DMS53 treated with DMSO at 0.1 percent for 48 hours (cell line): ENCODE measurements at regions not wholly inside any gene's neighbourhood (a gene's known extent, or its start where the extent isn't known, plus 50 kb on each side); places are given as distances from the start of the nearest gene placed in this dataset.

ENCODE experiments used
- DNase-seq: peaks from one replicate; lab custom pipeline; 2025; ENCODE audit not compliant: unreplicated experiment; lab: John Stamatoyannopoulos, UW

DNA sequence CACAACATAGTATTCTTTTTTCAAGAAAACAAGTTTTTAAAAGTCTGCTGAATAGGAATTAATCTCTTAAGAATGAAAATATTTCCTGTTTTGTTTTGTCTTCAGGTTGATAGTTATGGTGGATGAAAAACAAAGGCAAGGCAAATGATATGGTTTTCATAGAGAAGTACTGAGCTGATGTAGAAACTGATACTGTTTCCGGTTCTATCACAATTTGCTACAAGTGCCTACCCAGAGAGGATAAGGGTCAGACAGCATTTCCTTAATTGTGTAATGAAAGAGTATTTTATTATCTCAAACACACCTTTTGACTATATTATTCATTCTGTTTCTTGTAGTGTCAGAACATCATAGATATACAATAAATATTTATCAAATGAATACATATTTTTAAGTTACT, 836.3 kb downstream of the SQOR start:
- no peak for DNase-seq

DNA sequence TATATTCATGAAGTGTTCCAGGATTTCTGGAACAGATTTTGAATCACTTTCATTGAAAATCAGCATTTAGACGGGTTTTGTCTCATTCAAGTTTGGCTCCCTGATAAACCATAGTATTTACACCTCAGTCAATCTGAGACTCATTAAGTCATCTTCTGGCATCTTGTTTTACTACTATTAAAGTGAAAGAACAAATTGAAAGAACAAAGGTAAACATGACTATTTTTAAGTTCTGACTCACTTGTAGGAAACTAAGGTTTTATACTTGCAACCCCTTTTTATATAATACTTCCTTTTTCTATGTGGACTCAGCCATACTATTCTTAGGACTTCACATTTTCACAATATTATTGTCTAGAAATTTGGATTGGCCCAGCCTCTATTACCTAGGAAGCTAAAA, 854.4 kb downstream of the SQOR start:
- DNase-seq = no peak

DNA sequence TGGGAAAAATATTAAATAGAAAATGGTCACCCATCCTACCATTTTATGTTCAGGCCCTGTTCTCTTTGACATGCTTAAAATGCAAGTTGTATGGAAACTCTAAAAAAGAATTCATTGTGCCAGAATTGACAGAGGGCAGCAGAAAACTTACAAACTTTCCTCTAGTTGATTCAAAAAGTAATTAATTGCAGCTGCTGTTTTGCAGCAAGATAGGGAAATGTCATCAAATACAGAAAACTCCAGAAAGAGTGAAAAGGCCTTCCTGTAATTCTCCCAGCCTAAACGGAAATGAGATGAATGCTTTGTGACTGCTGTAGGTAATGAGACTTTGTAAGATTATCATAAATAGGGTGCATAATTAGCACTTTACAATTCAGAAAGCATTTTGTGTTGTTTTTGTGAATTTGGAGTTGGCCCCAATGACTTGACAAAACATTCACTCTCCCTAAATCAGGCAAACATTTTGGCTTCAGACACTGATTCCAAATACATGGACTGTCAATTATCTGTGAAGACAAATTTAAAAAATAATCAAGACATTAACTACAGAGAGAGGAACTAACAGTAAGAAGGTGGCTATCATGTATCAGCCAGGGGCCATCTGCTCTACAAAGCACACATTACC, 861.8 kb downstream of the SQOR start:
- DNase-seq = no peak

DNA sequence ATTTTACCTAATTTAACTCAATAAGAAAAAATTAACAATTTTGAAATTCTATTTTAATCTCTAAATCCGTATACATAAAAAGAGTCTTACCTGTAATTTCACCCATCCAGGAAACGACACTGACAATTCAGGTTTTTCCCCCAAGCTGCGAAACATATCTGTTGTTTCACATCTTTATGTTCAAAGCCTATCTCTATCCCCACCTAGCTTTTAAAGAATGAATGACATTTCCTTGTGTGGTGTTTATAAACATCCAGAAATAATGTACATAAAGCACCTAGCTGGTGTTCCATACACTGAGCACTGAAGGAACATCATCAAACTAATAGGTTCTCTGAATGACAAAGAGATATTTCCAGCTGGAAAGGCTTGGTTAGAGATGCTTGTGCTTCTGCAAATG, 867.8 kb downstream of the SQOR start:
- DNase-seq = no peak

DNA sequence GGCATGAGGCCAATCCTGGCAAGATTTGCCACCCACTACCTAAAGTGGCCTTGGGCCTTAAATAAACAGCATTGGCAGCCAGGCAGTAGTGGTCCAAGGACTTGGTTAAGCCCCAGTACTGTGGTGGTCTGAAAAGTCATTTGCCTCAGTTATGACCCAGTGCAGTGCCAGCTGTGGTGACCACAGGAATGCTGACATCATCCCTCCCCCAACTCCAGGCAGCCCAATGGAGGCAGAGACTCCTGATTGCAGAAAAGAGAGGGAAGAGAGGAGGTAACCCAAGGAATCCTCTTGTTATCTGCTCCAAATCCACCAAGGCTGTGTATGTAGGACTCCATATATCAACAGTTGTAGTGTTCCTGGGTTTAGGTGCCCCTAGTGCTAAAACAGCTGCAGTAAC, 883.6 kb downstream of the SQOR start:
- no peak for DNase-seq

DNA sequence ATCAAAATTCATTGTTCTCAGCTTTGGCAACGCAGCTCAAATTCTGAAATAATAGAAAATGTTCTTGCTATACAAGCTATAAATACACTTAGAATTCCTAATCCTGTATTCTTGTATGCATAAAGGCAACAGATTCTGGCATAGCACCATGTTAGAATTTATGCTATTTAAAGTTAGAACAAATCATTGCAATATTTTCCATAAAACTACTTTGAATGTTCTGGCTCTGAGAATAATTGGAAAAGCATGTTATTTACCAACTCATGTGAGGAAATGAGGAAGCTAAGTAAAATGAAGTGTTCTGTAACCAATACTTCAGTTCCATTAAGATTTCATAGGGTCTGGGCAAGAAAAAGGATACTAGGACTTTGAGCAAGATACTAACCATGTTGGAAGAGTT, 888.9 kb downstream of the SQOR start:
- DNase-seq = no peak

DNA sequence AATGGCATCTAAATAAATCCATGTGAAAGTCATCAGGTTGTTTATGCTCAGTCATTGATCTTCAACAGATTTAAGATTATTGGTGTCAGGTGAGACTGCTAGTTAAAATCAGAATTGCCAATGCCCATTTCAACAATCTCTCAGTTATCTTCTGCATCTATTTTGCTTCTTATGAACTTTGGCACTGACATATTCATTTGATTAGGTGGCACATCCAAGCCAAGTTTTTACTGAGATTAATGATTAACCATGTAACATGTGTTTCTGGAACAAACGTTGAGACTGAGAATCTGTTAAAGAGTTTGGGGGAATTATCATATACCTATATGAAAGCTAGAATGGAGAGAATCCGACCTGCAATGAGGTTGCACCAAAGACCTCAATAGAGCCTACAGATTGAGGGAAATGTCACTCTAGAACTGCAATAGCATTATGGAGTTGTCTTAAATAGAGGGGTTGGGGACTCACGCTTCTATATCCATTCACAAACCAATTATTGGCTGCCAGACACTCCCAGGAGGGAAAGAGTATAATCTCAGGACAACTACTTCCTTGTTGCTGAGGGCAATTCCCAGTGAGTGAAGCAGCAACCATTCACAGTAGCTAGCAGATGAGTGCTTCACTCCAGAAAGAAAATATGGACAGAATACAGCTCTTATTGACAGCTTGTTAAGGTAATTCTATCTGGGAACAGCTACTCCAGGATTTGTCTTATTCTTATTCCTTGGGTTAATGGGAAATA, 891.3 kb downstream of the SQOR start:
- no peak for DNase-seq

DNA sequence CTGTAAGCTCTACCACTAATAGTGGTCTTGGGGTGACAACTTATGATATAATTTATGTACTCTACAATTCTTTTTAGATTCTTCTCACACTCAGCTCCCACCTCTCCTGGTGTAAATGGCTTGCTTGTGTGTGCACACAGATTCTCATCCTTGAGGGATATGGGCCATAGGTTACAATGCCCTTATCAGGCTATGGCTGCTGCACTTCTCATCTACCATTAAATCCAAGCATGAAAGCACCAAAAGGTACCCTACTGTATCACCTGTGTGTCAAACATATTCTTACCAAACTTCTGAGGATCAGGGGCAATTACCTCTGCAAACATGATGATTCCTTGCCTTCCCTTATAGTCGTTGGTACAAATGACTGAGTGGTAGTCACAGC, 891.9 kb downstream of the SQOR start:
- no peak for DNase-seq

DNA sequence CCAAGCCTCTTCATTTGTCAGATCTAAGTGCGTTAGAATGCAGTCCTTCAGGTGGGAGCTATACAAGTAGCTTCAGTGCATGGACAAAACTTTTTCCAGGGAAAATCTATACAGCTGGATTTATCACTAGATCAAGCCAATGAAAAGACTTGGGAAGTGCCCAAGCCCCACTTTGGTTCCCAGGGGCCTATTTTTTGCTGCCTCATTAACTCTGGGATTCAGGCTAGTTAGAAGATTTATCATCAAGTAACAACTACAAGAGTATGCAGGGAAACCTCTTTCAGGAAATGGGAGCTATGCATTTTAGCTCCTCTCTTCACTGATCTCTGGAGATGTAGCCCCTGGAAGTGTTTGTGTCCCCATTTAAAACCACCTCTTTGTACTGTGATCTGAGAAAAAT, 908.8 kb downstream of the SQOR start:
- DNase-seq = no peak

DNA sequence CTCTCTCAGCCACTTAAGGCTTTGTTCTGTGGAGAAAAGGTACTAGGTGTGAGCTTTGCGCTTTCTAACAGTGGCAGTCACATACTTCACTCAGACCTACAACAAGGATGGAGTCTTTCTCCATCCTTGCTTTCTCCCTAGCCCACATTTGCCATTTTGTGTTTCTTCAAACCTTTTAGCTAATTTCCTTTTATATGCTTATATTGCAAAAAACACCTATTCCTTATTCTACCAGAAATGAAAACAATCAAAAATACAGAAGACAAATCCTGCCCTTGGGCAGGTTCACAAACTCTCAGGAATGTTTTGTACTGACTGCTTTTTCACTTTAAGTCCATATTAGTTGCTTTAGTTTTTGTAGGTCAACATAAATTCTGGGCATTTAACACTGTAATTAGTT, 914.2 kb downstream of the SQOR start:
- DNase-seq = no peak

DNA sequence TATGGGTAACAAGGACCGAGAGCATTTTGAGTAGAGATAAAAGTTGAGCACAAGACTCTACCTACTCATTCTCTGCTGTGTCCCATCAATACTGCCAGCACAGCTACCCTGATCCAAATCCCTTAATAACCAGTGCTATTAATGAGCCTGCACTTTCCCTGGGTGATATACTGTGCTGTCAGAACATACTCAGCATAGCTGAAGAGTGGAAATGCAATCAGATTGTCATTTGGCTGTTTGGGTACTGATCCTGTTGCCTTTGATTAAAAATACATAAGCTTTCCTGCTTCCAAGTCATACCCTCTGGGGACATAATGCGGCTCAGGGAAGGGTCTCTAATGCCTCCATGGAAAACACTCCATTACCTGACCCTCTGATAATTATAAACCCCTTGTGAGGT, 917.5 kb downstream of the SQOR start:
- DNase-seq = no peak

DNA sequence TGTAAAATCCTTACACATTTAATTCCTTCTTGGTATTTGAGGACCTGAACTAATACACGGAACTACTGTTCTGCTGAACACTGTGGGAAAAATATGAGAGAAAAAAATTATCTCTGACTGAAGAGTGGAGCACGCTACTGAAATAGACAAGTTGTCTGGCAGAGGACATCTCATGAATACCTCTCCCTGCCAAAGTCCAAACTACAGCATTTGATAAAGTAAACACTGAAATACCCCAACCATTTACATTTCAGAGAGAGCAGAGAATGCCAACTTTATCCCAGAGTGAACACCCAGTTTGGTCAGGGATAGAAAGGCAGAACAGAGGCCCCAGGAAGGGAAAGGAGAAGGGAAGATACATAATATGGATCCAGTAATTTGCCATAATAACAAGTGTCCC, 920.7 kb downstream of the SQOR start:
- no peak for DNase-seq

DNA sequence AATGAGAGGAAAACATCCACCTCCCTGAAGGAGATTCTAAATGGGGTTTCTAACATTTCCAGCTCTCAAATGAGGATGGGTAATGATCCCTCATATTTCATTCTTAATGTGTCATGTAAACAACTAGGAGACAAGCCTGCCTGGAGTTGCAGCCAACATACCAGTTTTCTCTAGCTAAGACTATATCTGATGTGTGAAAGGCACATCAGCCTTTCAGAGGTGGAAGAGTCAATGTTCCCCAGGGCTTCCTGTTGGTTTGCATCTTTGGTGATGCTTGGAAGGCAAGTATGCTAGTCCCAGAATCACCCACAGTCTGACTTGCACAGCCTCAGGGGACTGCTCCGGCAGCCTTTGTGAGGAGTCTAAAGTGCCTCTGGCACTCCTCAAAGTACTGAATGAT, 921.2 kb downstream of the SQOR start:
- DNase-seq = no peak

DNA sequence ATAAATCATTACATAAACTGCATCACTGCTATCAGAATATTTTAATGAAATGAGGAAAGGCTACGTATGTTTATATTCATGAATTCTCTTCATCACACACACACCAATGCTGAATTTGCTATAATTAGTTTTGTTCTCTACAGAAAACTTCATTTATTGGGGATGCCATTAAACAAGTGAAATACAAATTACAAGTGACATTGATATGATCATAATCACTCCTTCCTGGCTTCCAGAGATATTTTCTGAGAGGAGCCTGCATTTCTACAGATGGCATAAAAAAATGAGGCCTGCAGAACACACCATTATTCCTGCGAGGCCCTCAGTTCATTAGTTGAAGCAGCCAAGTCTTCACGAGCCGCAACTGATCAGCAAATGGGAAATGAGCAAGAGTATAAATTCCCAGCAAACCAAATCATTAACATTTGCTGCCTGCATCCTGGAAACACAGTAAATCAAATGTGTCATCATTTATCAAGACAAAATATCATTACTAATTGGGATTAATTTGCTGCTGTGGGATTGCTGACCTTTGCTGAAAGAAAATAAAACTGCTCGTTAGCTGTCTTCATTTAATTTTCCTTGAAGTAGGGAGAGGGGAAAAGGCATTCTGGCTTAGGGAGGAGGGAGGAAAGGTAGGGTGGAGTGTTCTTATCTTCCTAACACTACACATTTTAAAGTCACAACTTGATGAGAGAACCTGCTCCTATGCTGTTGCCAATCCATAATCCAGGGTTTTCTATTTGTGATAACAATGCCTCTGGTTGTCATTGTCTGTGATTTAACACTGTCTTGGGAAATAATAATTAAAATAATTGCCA, 921.9 kb downstream of the SQOR start:
- no peak for DNase-seq

DNA sequence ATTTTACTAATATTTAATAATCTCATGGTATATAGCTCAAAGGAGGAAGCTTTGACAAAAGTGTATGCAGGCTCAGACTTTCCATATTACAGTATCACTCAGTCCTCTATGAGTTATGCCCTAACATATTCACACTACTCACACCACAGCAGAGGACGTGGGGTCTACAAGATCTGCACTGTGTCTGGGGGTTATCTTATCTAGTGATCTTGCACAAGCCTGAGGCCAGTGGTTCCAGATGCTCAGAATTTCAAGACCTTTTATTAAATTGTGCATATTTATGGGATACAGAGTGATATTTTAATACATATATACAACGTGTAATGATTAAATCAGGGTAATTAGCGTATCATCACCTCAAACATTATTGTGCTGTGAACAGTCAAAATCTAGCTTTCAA, 933.1 kb downstream of the SQOR start:
- DNase-seq = no peak

DNA sequence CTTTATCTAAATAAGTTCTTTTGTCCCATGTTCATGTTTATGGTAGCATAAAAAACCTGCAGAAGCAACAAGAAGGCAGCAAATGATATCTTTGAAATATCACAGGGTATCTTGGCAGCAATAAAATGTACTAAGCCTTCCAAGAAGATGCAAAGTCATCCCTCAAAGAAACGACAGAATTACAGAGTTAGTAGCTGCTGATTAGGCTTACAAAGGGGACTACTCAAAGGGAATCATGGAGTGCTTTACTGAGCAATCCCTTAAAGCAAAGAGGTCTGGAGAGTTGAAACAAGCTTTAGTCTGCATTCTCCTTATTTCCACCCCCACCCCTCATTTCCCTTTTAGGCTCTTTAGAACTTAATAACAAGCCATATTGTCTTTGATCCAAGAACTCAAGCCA, 935.0 kb downstream of the SQOR start:
- DNase-seq = no peak

DNA sequence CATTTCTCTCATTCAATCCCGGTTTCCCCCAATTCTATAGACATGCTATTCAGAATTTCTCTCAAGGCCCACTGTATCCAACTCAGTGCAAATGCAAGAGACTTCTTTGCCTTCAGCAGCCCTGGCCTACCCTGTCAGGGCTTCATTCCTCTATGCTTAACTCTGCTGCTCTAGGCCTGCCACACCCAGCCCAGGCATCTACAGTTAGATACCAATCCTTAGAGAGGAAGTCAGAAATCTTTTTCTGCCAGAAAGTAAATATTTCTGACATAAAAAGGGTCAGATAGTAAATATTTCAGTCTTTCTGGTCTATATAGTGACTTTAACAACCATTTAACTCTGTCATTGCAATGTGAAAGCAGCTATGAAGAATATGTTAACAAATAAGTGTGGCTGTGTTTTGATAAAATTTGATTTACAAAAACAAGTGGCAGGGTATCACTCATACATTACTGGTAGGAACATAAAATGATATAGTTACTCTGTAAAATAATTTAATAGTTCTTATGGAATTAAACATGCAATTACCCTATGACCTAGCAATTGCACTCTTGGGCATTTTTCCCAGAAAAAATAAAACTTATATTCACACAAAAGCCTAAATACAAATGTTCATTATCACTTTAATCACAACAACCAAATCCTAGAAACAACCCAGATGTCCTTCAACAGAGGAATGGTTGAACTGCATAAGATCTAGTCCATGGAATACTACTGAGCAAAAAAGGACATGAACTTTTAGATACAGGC, 942.0 kb downstream of the SQOR start:
- no peak for DNase-seq

DNA sequence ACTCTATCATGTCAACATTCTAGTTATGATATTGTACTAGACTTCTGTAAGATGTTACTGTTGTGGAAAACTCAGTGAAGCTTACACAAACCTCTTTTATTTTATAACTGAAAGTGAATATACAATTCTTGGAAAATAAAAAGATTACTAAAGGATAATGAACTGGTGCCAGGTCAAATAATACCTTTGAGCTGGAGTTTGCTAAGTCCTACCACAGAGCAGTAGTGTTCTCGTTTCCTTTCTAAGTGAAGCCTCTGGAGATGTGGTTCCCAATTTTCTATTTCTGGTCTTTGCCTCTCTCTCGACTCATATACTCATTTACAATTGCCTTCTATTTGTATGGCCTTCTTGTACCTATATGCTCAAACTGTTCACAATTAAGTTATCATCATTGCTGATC, 942.9 kb downstream of the SQOR start:
- no peak for DNase-seq

DNA sequence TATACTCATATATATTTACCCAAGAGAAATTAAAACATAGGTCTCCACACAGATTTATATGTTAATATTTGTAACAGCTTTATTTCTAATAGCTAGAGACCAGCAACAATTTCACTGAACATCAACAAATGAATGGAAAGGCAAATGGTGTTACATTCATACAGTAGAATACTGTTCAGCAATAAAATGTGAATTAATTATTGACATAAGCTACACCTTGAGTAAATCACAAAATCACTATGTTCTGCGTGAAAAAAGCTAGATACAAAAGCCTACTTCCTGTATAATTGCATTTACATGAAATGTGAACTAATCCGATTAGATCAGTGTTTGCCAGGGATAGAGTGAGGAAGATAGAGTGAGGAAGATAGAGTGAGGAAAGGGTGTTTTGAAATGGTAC, 945.7 kb downstream of the SQOR start:
- DNase-seq = no peak

DNA sequence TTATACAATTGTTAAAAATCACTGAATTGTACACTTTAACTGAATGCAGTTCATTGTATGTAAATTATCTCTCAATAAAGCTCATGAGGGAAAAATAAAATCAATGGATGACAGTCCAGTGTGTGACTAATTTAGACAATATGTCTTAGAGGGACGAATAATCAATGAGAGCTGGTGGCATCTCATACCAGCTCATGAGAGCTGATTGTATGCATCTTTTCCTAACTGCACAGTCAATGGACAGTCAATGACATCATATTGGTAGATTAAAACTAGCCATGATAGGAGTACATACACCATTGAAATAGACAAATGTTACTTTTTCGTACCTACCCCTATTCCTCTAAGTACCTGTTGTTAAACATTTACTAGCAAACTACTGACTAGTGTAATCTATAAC, 946.1 kb downstream of the SQOR start:
- DNase-seq = no peak

DNA sequence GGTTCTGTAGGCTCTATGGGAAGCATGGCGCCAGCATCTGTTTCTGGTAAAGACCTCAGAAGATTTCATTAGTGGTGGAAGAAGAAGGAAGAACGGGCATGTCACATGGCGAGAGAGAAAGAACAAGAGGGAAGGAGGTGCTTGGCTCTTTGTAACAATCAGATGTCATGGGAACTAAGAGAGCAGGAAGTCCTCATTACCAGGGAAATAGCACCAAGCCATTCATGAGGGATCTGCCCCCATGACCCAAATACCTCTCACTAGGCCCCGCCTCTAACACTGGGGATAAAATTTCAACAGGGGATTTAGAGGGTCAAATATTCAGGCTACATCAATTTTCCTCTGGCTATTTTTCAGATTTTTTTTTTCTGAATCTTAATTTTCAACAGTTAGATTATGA, 954.3 kb downstream of the SQOR start:
- DNase-seq = no peak

DNA sequence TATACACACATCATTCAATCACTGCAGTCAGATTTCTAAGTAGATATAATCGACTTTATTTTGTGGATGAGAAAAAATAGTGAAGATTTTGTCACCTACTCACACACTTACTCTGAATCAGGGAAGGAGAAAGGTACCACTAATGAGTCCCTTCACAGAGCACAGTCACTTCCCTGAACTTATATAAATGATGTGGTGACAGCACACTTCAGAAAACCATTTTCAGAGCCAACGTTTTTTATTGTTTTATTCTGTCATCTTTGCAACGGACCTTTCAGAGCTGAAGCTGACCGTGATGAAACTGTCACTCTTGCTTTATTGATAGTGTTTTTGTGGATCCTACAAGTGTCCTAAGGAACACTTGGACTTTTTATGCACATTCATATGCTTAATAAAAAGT, 956.6 kb downstream of the SQOR start:
- no peak for DNase-seq
